ENCODE measurements at regions not wholly inside any gene's neighbourhood (a gene's known extent, or its start where the extent isn't known, plus 50 kb on each side); places are given as distances from the start of the nearest gene placed in this dataset.

DNA sequence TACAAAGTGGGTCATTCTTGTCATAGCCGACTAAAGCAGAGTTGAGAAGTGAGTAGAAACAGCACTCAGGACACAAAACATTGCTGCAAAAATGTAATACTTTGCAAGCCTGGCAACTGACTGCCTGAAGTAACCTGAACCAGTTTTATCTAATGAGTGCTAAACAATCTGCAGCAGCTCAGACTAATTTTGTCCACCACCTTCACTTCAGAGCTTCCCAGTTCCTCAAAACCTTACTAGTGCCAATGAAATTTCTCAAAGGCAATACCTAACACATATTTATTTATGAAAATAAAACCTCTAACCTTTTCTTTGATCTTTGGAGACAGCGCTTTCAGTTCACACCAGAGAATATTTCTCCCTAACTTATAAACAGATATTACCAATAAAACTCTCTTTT is 56.7 kb upstream of the FKBP1C start:
- H3K4me2 ChIP-seq (ENCODE audit: insufficient read depth in 1 of 2, low read depth in 2 of 2, low read length in 2 of 2), result no peak overlapping the region
- H3K79me1 ChIP-seq (ENCODE audit: low read depth, low read length), result no peaks in the 10 kb centered on the region
- FAIRE-seq, result no peak
- no peaks in the 10 kb centered on the region for H3K4me1 ChIP-seq (replicated peaks in 1 of 4; ENCODE audit: control insufficient read depth in 3 of 4, insufficient read depth in 4 of 4, low read length in 3 of 4)
- no peak for DNase-seq (ENCODE audit: low read depth in 1 of 2, low spot score in 2 of 2)
- H4K20me1 ChIP-seq (replicated peaks in 1 of 2; ENCODE audit: control insufficient read depth in 1 of 2, insufficient read depth in 2 of 2, low read length in 2 of 2), result no peaks in the 10 kb centered on the region
- H3K79me2 ChIP-seq (ENCODE audit: control insufficient read depth in 1 of 2, insufficient read depth in 2 of 2, low read length in 2 of 2), result no peaks in the 10 kb centered on the region
- no peak overlapping the region for H4K91ac ChIP-seq (replicated peaks; ENCODE audit: insufficient read length, low read length)
- H3K4ac ChIP-seq (replicated peaks; ENCODE audit: insufficient read length, low read depth, low read length), result no peak overlapping the region
- no peak overlapping the region for H3K9ac ChIP-seq (replicated peaks in 1 of 4; ENCODE audit: extremely low read depth in 1 of 4, low read depth in 3 of 4, low read length in 3 of 4)
- H3K27ac ChIP-seq (ENCODE audit: low read depth, low read length), result no peak overlapping the region
- H2AFZ ChIP-seq (ENCODE audit: low read length), result no peak overlapping the region
- no peak overlapping the region for H4K8ac ChIP-seq (ENCODE audit: extremely low read depth, insufficient read depth, low read length)
- no peaks in the 10 kb centered on the region for H3K27me3 ChIP-seq (replicated peaks in 1 of 4; ENCODE audit: control insufficient read depth in 3 of 4, extremely low read depth in 1 of 4, insufficient read depth in 3 of 4, low read length in 3 of 4)
- H3K56ac ChIP-seq (replicated peaks; ENCODE audit: insufficient read length, low read depth, low read length), result no peak overlapping the region
- no peak for TF ChIP-seq NANOG (IDR thresholded peaks at IDR 0.05; ENCODE audit: insufficient read depth, low read depth, low read length, poor library complexity, severe bottlenecking)
- TF ChIP-seq SAP30 (IDR thresholded peaks at IDR 0.05; ENCODE audit: insufficient read depth, insufficient replicate concordance, low read length), result no peak
- TF ChIP-seq RNF2 (IDR thresholded peaks at IDR 0.05; ENCODE audit: borderline replicate concordance, low read depth, low read length, missing control alignments, poor library complexity, severe bottlenecking), result no peak
- no peak for TF ChIP-seq RXRA (IDR thresholded peaks at IDR 0.05; ENCODE audit: insufficient read depth, low read depth, low read length)
- TF ChIP-seq YY1 (IDR thresholded peaks at IDR 0.05; ENCODE audit: low read depth, low read length), result no peak
- TF ChIP-seq CREB1 (IDR thresholded peaks at IDR 0.05), result no peak
- no peak for TF ChIP-seq NRF1 (IDR thresholded peaks at IDR 0.05; ENCODE audit: low read depth, low read length)
- no peak for TF ChIP-seq SIX5 (IDR thresholded peaks at IDR 0.05; ENCODE audit: low read depth, low read length)
- TF ChIP-seq GTF2F1 (IDR thresholded peaks at IDR 0.05; ENCODE audit: borderline replicate concordance, low read depth, low read length), result no peak
- no peak for TF ChIP-seq POU5F1 (IDR thresholded peaks at IDR 0.05; ENCODE audit: low read depth, low read length)
- TF ChIP-seq EZH2 (IDR thresholded peaks at IDR 0.05; ENCODE audit: low read depth, low read length, severe bottlenecking), result no peak
- TF ChIP-seq CHD1 (IDR thresholded peaks at IDR 0.05; ENCODE audit: low read depth, low read length), result no peak
- no peak for TF ChIP-seq SIN3A (conservative IDR thresholded peaks at IDR 0.05 in 1 of 2, IDR thresholded peaks at IDR 0.05 in 1 of 2; ENCODE audit: low read depth in 1 of 2, low read length in 2 of 2)
- no peak for TF ChIP-seq CBX8 (IDR thresholded peaks at IDR 0.05; ENCODE audit: borderline replicate concordance, low read depth, low read length)
- no peak overlapping the region for H4K5ac ChIP-seq (ENCODE audit: insufficient read length, low read depth, low read length)
- H2BK120ac ChIP-seq (replicated peaks; ENCODE audit: low read depth, low read length), result no peak overlapping the region
- H2BK20ac ChIP-seq (ENCODE audit: low read length), result no peak overlapping the region
- H2BK12ac ChIP-seq (ENCODE audit: low read depth, low read length), result no peak overlapping the region
- H3K18ac ChIP-seq (ENCODE audit: extremely low read depth, low read length), result no peak overlapping the region
- 90% methylated on average over 2 of the region's 2 CpGs; no CpG with 5 or more reads in 1 of the 2 experiments for WGBS, 2 experiments (ENCODE audit: extremely low coverage in 1 of 2, insufficient coverage in 1 of 2, insufficient read length in 1 of 2, insufficient replicate concordance in 2 of 2, low coverage in 1 of 2, low lambda C conversion rate in 2 of 2, missing lambda C conversion rate in 1 of 2)
- H3K9me3 ChIP-seq (ENCODE audit: insufficient read depth in 2 of 2, low read depth in 1 of 2, low read length in 1 of 2), result no peaks in the 10 kb centered on the region
- no peak overlapping the region for H3K4me3 ChIP-seq (ENCODE audit: extremely low read depth in 1 of 4, insufficient read depth in 2 of 4, low read depth in 3 of 4, low read length in 4 of 4)
- no peak overlapping the region for H2BK15ac ChIP-seq (ENCODE audit: low read length)
- CTCF ChIA-PET (ENCODE audit: partially characterized antibody), result interaction anchor here (1.0 kb wide), 1 partner anchor 12 kb away, joined by 3 read pairs; no protein-coding TSS in a partner anchor
- POLR2A ChIA-PET (ENCODE audit: partially characterized antibody), result no interaction called here
- H2AK5ac ChIP-seq (ENCODE audit: low read depth, low read length), result no peak overlapping the region
- no peaks in the 10 kb centered on the region for H3K36me3 ChIP-seq (ENCODE audit: control insufficient read depth in 2 of 4, insufficient read depth in 4 of 4, low read length in 3 of 4)
- no peak overlapping the region for H3K14ac ChIP-seq (ENCODE audit: insufficient read length)
- no peaks in the 10 kb centered on the region for H3K23me2 ChIP-seq (ENCODE audit: low read depth, low read length)
- H2BK5ac ChIP-seq (ENCODE audit: low read depth, low read length), result no peak overlapping the region
- H3K23ac ChIP-seq (ENCODE audit: insufficient read length), result no peak overlapping the region
